ENCODE measurements at regions not wholly inside any gene's neighbourhood (a gene's known extent, or its start where the extent isn't known, plus 50 kb on each side); places are given as distances from the start of the nearest gene placed in this dataset.

- ATAC-seq (no peak), DNase-seq (ENCODE audit: missing footprints) (no peak)
- intact Hi-C loops (cut with DNase I): loop anchor here (10.0 kb wide), 1 partner anchor 62 kb away; the partner anchor contains the start of gene CHST1
Measured at GRCh38 chr11:45726493-45727054, 61.2 kb upstream of the CHST1 start.

- DNase-seq (ENCODE audit: missing footprints): no peak
- intact Hi-C loops (cut with DNase I): loop anchor here (10.0 kb wide), 1 partner anchor 61 kb away; the partner anchor contains the start of gene CHST1
- ATAC-seq: no peak
Measured at GRCh38 chr11:45725776-45726492, 60.5 kb upstream of the CHST1 start.

DNA sequence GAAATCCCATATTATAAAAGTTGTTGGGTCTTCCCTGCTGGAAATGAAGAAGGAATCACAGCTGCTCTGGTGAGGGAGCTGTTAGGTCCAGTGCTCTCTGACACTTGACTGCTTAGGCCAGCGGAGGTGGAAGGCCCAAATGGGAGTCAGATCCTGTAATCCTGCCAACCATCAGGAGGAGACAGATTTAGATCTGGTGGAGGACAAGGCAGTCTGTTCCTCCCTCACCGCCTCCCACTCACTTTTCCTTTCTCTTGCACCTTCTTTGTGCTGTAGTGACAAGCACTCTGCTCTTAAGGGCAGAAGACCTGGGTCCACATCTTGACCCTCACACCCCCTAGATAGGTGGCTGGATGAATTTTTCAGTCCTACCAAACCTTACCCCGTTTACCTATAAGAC lies 59.7 kb upstream of the CHST1 start:
- intact Hi-C loops (cut with DNase I): loop anchor here (10.0 kb wide), 1 partner anchor 60 kb away; the partner anchor contains the start of gene CHST1
- ATAC-seq: no peak
- no peak for DNase-seq (ENCODE audit: missing footprints)

GRCh38 chr11:45724153-45724552 lies 58.7 kb upstream of the CHST1 start:
- DNase-seq (ENCODE audit: missing footprints): no peak
- ATAC-seq: no peak
- intact Hi-C loops (cut with DNase I): loop anchor here (10.0 kb wide), 1 partner anchor 59 kb away; the partner anchor contains the start of gene CHST1

DNA sequence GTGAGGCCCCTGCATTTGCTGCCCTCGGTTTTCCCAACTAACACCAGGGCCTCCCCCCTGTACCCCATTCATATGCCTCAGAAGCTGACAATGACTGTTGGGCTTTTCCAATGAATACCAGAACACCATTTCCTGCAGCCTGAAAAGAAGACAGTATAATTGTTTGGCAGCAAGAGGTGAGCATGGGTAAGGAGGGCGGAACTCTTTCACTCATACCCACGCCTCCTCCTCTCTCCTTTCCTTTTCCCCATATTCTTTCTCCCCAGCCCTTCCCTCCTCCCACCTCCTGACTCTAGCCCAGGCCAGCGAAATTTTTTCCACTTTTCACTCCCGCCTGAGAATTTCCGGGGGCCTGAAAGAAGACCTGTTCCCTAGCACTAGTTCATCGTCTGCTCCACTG lies 58.0 kb upstream of the CHST1 start:
- DNase-seq (ENCODE audit: missing footprints): no peak
- no peak for ATAC-seq
- intact Hi-C loops (cut with DNase I): loop anchor here (10.0 kb wide), 1 partner anchor 59 kb away; the partner anchor contains the start of gene CHST1

DNA sequence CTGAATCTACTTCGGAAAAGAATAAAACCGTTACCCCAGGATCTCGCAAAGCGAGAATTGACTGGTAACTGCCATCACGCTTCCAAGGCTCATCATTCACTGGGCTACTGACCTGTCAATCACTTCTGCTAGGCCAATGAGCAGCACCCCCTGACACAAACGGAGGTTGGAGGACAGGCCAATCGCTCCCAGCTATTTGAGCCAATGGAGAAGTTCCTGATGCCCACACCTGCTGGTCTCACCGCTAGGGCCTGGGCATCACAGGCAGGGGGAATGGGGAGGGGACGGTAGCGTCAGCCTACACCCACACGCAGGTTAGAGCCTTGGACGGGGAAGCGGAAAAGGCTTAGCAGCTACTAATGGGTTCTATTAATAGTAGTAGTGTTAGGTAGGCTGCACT lies 56.7 kb upstream of the CHST1 start:
- ATAC-seq (no peak), DNase-seq (ENCODE audit: missing footprints) (no peak)
- intact Hi-C loops (cut with DNase I): loop anchor here (10.0 kb wide), 1 partner anchor 57 kb away; the partner anchor contains the start of gene CHST1

- intact Hi-C loops (cut with DNase I): no loop called here
- no peak for ATAC-seq
- DNase-seq (ENCODE audit: missing footprints): no peak
Measured at GRCh38 chr11:45717526-45717925, 52.1 kb upstream of the CHST1 start.

- no peak for ATAC-seq
- intact Hi-C loops (cut with DNase I): no loop called here
- DNase-seq (ENCODE audit: missing footprints): no peak
Measured at GRCh38 chr11:45715418-45715817, 50.0 kb upstream of the CHST1 start.
